SKM-1 (cell line): ENCODE measurements at regions not wholly inside any gene's neighbourhood (a gene's known extent, or its start where the extent isn't known, plus 50 kb on each side); places are given as distances from the start of the nearest gene placed in this dataset.
"Not testable (repeated sequence)": the region's sequence is repeated elsewhere in the genome, so short reads cannot be mapped to it uniquely, and the experiment has no call there.

Source experiments
- DNase-seq: peaks from one replicate; lab custom pipeline; 2025; ENCODE audit not compliant: unreplicated experiment; lab: John Stamatoyannopoulos, UW

- DNase-seq = no peak
These were observed 50.3 kb upstream of the KYNU start for GRCh38 chr2:142827170-142827569.

- DNase-seq = no peak
These were observed 51.6 kb upstream of the KYNU start for GRCh38 chr2:142825861-142826260.

- no peak for DNase-seq
These were observed 52.7 kb upstream of the KYNU start for GRCh38 chr2:142824756-142825155.

GRCh38 chr2:142822190-142822589 is 55.3 kb upstream of the KYNU start:
- DNase-seq = no peak

GRCh38 chr2:142819411-142819810 is 58.1 kb upstream of the KYNU start:
- no peak for DNase-seq

- no peak for DNase-seq
These were observed 62.1 kb upstream of the KYNU start for GRCh38 chr2:142815375-142815774.

- DNase-seq = no peak
These were observed 63.3 kb upstream of the KYNU start for GRCh38 chr2:142813830-142814829.

GRCh38 chr2:142811644-142812043 is 65.8 kb upstream of the KYNU start:
- DNase-seq = not testable (repeated sequence)

- no peak for DNase-seq
These were observed 72.2 kb upstream of the KYNU start for GRCh38 chr2:142805244-142805643.

- no peak for DNase-seq
These were observed 74.3 kb upstream of the KYNU start for GRCh38 chr2:142803158-142803557.

- DNase-seq = no peak
These were observed 80.9 kb upstream of the KYNU start for GRCh38 chr2:142796588-142796987.

GRCh38 chr2:142796161-142796560 is 81.3 kb upstream of the KYNU start:
- DNase-seq = no peak

GRCh38 chr2:142794850-142795249 is 82.6 kb upstream of the KYNU start:
- DNase-seq = no peak

GRCh38 chr2:142792328-142792727 is 85.1 kb upstream of the KYNU start:
- not testable (repeated sequence) for DNase-seq

- DNase-seq = no peak
These were observed 86.1 kb upstream of the KYNU start for GRCh38 chr2:142791335-142791734.

- no peak for DNase-seq
These were observed 90.4 kb upstream of the KYNU start for GRCh38 chr2:142786918-142787702.

- no peak for DNase-seq
These were observed 94.5 kb upstream of the KYNU start for GRCh38 chr2:142782942-142783443.

GRCh38 chr2:142781146-142781545 is 96.3 kb upstream of the KYNU start:
- no peak for DNase-seq

- DNase-seq = no peak
These were observed 99.2 kb upstream of the KYNU start for GRCh38 chr2:142778289-142778688.

GRCh38 chr2:142777742-142778141 is 99.7 kb upstream of the KYNU start:
- no peak for DNase-seq

- no peak for DNase-seq
These were observed 107.7 kb upstream of the KYNU start for GRCh38 chr2:142769761-142770160.

GRCh38 chr2:142767847-142768246 is 109.6 kb upstream of the KYNU start:
- DNase-seq = no peak
